T-helper 9 cell (primary cell): ENCODE measurements at regions not wholly inside any gene's neighbourhood (a gene's known extent, or its start where the extent isn't known, plus 50 kb on each side); places are given as distances from the start of the nearest gene placed in this dataset.

Source experiments
- DNase-seq: peaks from one replicate; pipeline ENCODE4 v3.0.0-alpha.2; 2020

- DNase-seq, result no peak
These were observed 127.9 kb upstream of the PRSS58 start for GRCh38 chr7:142385491-142386340.

- no peak for DNase-seq
These were observed 126.7 kb upstream of the PRSS58 start for GRCh38 chr7:142384493-142384922.

GRCh38 chr7:142383841-142384492 lies 126.1 kb upstream of the PRSS58 start:
- no peak for DNase-seq

- no peak for DNase-seq
These were observed 124.0 kb upstream of the PRSS58 start for GRCh38 chr7:142381727-142382390.

DNA sequence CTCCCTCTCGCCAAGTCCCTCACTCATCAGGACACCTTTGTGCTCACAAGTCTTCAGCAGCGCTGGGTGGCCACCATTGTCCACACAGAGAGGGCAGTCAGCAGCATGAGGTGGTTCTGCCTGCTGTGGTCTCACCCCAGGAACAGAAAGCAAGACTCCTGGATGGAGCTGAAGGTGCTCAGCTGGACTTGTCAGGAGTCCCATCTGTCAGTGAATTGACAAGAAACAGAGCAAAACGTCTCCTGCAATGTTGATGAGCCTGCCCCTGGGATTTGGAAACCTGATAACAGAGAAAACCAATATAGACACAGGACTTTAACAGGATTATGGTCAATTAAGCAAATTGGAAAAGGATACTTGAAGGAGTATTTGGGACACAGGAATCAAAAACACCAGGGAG lies 122.2 kb upstream of the PRSS58 start:
- DNase-seq, result no peak

- DNase-seq, result no peak
These were observed 121.5 kb upstream of the PRSS58 start for GRCh38 chr7:142379201-142379885.

GRCh38 chr7:142377567-142377966 lies 119.7 kb upstream of the PRSS58 start:
- DNase-seq, result no peak

DNA sequence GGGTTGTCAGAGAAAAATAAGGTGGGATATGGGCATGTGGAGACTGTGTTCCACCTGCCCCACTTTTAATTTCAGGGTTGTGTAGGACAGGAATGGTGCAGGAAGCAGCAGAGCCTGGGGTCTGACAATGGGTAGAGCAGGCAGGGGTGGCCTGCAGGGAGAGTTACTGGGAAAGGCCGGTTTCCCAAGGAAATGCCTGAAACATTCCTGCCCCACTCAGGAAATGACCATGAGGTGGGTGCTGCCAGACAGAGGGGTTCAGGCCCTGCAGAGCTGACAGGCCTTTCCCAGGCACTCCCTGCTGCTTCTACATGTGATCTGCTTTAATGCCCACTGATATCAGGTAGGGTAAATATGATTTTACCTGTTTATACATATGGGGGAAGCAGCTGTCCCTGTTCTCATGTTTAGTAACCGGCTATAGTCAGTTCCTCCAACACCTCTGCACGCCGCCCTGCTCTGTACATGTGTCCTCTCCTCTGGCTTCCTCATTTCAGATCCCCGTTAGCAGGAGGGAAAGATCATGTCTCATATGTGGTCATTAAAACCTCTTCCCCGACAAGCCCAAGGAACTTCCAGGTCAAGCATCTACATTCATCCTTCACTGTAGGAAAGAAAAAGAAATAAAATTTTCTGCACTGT lies 118.6 kb upstream of the PRSS58 start:
- no peak for DNase-seq

DNA sequence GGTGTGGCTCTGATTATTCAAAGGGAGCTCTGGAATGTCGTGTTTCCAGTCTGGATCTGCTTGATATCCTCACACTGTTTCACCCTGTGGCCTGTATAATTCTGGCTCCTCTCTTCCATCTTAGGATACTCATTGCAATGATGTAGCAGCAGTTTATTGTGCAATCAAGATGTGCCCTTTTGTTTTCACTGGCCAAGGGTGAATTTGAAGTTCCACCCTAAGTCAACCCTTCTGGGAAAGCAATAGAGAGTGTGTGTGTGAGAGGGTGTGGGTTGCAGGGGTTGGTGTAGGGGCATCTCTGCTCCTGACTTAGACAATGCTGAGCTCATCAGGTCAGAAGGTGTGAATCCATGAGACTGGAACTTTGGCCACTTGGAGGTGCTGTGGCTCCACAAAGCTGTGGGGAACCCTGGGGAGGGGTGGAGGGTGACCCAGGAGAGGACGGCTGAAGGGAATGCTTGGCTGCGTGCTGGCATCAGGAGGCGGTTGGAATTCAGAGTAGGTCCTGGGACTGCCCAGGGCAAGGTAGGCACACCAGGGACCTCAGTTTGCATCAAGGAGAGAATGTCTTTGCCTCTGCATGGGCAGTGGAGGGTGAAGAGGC lies 118.0 kb upstream of the PRSS58 start:
- DNase-seq, result no peak

GRCh38 chr7:142372727-142373126 lies 114.9 kb upstream of the PRSS58 start:
- no peak for DNase-seq

DNA sequence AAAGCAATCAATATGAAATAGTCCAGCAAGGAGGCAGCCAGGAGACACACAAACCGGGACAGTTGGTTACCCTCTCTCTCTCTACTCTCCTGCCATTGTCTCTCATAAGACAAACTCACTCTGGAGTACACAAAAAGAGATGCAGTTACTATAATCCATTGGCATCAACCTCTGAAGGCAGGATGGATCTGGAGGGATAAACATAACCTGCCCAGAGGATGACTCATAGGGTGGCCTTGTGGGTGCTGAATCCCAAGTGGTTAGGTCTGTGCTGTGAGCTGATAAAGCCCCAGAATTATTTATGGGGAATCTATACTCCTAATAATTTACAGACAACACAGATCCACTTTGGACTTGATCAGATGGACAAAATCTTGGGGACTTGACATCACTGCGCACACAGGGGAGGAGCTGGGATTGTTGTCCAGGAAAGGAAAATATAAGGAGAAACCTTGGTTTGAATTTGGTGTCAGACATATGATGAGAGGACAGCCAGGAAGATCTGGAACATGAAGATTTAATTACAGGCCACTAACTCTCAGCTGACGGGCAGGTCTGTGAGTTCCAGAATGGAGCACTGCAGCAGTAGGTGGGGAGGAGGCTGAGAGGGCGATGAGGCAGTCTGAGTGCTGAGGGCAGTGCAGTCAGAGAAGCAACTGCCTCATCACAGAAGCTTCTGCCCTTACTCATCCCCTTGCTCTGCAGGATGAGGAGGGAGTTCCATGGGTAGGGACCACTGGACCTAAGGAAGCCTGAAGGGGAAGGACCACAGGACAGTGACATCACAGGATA lies 113.9 kb upstream of the PRSS58 start:
- no peak for DNase-seq

- no peak for DNase-seq
These were observed 107.6 kb upstream of the PRSS58 start for GRCh38 chr7:142365410-142365842.

GRCh38 chr7:142364551-142364950 lies 106.7 kb upstream of the PRSS58 start:
- DNase-seq, result no peak

- no peak for DNase-seq
These were observed 104.5 kb upstream of the PRSS58 start for GRCh38 chr7:142362349-142362748.

DNA sequence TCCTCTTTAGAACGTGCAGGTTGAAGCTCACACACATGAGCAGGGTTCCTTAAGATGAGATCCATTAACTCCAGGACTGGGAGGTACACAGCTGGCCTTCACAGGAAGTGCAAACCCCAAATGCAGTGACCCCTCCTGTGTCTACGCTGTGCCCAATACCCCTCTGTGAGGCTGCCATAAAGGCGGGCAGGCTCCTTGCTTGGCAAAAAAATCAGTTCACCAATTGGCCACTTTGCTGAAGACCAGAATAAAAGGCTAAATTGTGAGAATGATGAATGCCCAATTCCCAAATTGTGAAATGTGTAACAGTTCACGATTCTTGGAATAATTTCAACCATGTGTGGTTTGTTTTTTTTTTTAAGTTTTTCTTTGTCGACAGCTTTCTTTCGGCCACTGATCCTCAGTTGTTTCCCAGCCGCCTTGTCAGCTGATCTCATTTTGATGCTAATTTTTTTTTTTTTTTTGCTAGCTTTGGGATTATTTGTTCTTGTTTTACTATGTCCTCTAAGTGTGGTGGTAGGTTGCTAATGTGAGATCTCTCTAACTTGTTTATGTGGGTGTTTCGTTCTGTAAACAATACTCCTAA lies 101.9 kb upstream of the PRSS58 start:
- no peak for DNase-seq

DNA sequence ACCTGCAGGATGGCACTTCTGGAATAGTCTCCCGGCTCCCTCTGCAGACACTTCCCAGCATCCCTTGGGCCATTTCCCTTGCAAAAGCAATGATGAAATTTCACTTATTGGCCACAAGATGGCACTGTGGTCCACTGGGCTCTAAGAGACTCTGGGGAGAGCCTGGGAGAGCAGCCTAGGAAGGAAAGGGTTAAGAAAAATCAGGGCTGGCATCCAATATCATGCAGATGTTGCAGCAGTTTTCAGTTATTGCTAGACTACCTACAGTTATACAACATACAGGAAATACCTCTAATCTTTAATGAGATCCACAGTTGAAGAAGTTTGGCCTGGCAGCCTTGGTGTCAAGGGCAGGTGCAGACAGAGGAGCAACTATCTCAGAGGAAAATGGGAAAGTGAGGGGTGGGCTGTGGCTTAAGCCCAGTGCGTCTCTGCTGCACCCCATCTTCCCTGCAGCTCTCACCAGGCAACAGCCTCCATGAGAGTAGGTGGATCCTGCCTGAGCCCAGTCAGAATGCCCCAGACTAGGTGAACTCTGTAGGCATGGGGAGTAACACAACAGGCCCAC lies 100.2 kb upstream of the PRSS58 start:
- DNase-seq, result no peak

DNA sequence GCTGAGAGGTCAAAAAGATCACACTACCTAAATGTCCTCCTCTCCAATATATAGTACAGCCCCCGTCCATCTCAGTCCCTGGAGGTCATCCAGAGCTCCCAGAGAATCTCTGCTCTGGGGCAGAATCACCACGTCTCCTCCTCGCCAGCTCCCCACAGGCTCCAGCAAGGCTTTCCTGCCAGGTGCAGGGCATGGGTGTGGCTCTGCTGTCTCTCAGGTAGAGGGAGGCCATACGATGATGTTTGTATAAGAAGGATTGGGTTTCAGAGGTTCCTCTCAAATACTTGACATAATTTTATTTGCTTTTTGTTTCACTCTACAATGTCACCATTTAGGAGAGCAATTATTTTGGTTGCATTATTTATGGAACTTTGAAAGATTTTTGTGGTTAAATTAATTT lies 98.3 kb upstream of the PRSS58 start:
- no peak for DNase-seq

DNA sequence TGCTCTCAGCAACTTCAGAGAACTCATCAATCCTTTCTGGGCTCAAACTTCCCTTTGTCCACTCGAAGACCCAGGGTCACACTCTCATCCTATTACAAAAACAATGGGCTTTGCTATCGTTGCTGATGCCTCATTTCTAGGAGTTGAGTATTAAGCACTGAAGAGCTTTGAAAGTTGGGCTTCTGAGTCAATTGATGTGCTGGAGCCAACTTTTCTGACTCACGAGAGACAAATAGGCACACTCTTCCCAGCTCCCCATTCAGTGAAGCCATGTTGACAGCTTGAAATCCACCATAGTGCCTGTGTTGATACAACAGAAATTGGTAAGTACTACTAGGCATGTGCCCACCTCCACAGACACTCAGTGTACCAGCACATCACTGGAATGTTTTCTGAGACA lies 97.5 kb upstream of the PRSS58 start:
- no peak for DNase-seq

- DNase-seq, result no peak
These were observed 95.5 kb upstream of the PRSS58 start for GRCh38 chr7:142353147-142354060.
